OCI-LY1 (cell line): ENCODE measurements at regions not wholly inside any gene's neighbourhood (a gene's known extent, or its start where the extent isn't known, plus 50 kb on each side); places are given as distances from the start of the nearest gene placed in this dataset.

Experiments
- EZH2 ChIP-seq: fragments of 200-600 bp; sonication (generic), shearing (Covaris generic); IDR thresholded peaks from 2 replicates; pipeline ENCODE4 v1.8.0; 2017; ENCODE audit warnings: borderline replicate concordance, mixed run types, mild to moderate bottlenecking, antibody characterized with exemption, low read length, moderate library complexity, mixed read lengths
- TF ChIP-seq, protein P1 (sequence below): fragments of 200-600 bp; sonication (generic), shearing (Covaris generic); IDR thresholded peaks from 2 replicates; pipeline ENCODE4 v1.5.1; 2017; ENCODE audit warnings: mild to moderate bottlenecking, antibody characterized with exemption, low read length, moderate library complexity, mixed read lengths

DNA sequence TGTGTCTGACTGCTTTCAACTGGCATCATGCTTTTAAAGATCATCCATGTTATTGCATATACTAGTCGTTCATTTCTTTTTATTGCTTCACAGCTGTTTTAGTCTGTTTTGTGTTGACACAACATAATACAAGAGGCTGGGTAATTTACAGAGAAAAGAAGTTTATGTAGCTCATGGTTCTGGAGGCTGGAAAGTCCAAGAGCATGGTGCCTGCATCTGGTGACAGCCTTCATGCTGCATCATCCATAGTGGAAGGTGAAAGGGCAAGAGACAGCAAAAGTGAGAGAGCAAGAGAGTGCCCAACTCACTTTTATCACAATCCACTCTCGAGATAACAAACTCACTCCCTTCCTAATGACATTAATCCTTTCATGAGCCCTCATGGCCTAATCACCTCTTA, 198.4 kb downstream of the NSG2 start:
- TF ChIP-seq, protein P1, sequence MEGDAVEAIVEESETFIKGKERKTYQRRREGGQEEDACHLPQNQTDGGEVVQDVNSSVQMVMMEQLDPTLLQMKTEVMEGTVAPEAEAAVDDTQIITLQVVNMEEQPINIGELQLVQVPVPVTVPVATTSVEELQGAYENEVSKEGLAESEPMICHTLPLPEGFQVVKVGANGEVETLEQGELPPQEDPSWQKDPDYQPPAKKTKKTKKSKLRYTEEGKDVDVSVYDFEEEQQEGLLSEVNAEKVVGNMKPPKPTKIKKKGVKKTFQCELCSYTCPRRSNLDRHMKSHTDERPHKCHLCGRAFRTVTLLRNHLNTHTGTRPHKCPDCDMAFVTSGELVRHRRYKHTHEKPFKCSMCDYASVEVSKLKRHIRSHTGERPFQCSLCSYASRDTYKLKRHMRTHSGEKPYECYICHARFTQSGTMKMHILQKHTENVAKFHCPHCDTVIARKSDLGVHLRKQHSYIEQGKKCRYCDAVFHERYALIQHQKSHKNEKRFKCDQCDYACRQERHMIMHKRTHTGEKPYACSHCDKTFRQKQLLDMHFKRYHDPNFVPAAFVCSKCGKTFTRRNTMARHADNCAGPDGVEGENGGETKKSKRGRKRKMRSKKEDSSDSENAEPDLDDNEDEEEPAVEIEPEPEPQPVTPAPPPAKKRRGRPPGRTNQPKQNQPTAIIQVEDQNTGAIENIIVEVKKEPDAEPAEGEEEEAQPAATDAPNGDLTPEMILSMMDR, result no peak
- TF ChIP-seq EZH2, result no peak
